Erythroblast (primary cell): ENCODE measurements at regions not wholly inside any gene's neighbourhood (a gene's known extent, or its start where the extent isn't known, plus 50 kb on each side); places are given as distances from the start of the nearest gene placed in this dataset.

Experiments used
- GATA1 ChIP-seq: IDR thresholded peaks from 2 replicates; pipeline ENCODE4 v1.6.1; 2011; ENCODE audit warnings: low read depth, mild to moderate bottlenecking, control low read depth, low read length, moderate library complexity
- POLR2A ChIP-seq: IDR thresholded peaks from 2 replicates; pipeline ENCODE4 v1.6.1; 2011; ENCODE audit warnings: mild to moderate bottlenecking, low read length

DNA sequence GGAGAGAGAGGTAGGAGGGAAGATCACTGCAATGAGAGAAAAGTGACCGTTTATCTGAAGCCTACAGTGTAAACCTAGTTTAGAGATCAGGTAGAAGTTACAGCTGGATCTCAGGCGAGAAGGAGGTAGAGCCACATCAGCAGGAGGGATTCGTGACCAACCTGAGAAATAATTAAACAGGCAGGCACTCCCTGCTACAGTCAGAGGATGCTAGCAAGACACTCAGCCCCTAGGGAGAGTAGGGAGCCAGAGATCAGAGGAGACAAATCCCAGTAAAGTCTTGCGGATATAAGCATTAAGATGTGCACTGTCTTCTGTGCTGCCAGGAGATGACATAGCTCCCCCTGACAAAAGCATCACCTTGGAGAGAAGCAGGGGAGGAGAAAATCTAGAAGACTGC, 629.1 kb upstream of the SLC39A10 start:
- no peak for TF ChIP-seq POLR2A
- TF ChIP-seq GATA1, result no peak
